Breast epithelium (tissue), 4 donors: ENCODE measurements at regions not wholly inside any gene's neighbourhood (a gene's known extent, or its start where the extent isn't known, plus 50 kb on each side); places are given as distances from the start of the nearest gene placed in this dataset.

ENCODE experiments used
- DNase-seq, 2 donors: peaks; one replicate each; pipeline ENCODE4 v3.0.0-alpha.2; 2019; ENCODE audit warnings: low spot score in 2 of 2
- H3K27ac ChIP-seq, 2 donors: fragments of 200-600 bp; sonication (generic) in 1 of 2; one replicate each; pipeline ENCODE4 v1.5.1; 2016 to 2019; ENCODE audit warnings: mild to moderate bottlenecking in 1 of 2
- H3K27me3 ChIP-seq, 2 donors: fragments of 200-600 bp; sonication (generic) in 1 of 2; one replicate each; pipeline versions ENCODE4 v1.5.1 to v1.6.0; 2017 to 2019; ENCODE audit warnings: control low read depth in 1 of 2, mild to moderate bottlenecking in 1 of 2
- H3K36me3 ChIP-seq: fragments of 200-600 bp; one replicate; pipeline ENCODE4 v1.5.1; 2019
- H3K4me1 ChIP-seq, 2 donors: fragments of 200-600 bp; sonication (generic); one replicate each; pipeline ENCODE4 v1.5.1; 2016 to 2019; ENCODE audit warnings: control low read depth in 1 of 2
- H3K4me3 ChIP-seq, 3 donors: fragments of 200-600 bp; sonication (generic); 1 replicate in 2 of 3; 2 replicates in 1 of 3; pipeline ENCODE4 v1.5.1; 2016 to 2019; ENCODE audit warnings: mild to moderate bottlenecking in 3 of 3, moderate library complexity in 2 of 3
- H3K9me3 ChIP-seq, 2 donors: fragments of 200-600 bp; sonication (generic) in 1 of 2; one replicate each; pipeline ENCODE4 v1.5.1; 2016 to 2019; ENCODE audit warnings: control low read depth in 1 of 2
- POLR2A ChIP-seq: fragments of 450-650 bp; IDR thresholded peaks from one replicate; pipeline ENCODE4 v1.6.1; 2016; ENCODE audit warnings: antibody characterized with exemption, mild to moderate bottlenecking, moderate library complexity
- POLR2AphosphoS5 ChIP-seq, 3 donors: sonication (generic); formaldehyde crosslinking; IDR thresholded peaks; one replicate each; pipeline ENCODE4 v1.6.1; 2017; ENCODE audit warnings: antibody characterized with exemption in 3 of 3
- intact Hi-C: fragments of 100-400 bp; cut with DNase I; formaldehyde crosslinking; loops from one replicate; pipeline ENCODE4 v1.15.1; 2023; ENCODE audit warnings: low total_unique reads
- TF ChIP-seq, protein P1 (sequence below), 3 donors: fragments of 450-650 bp; IDR thresholded peaks; one replicate each; pipeline ENCODE4 v1.5.1; 2016 to 2017; ENCODE audit warnings: antibody characterized with exemption in 3 of 3, mild to moderate bottlenecking in 3 of 3, moderate library complexity in 3 of 3

DNA sequence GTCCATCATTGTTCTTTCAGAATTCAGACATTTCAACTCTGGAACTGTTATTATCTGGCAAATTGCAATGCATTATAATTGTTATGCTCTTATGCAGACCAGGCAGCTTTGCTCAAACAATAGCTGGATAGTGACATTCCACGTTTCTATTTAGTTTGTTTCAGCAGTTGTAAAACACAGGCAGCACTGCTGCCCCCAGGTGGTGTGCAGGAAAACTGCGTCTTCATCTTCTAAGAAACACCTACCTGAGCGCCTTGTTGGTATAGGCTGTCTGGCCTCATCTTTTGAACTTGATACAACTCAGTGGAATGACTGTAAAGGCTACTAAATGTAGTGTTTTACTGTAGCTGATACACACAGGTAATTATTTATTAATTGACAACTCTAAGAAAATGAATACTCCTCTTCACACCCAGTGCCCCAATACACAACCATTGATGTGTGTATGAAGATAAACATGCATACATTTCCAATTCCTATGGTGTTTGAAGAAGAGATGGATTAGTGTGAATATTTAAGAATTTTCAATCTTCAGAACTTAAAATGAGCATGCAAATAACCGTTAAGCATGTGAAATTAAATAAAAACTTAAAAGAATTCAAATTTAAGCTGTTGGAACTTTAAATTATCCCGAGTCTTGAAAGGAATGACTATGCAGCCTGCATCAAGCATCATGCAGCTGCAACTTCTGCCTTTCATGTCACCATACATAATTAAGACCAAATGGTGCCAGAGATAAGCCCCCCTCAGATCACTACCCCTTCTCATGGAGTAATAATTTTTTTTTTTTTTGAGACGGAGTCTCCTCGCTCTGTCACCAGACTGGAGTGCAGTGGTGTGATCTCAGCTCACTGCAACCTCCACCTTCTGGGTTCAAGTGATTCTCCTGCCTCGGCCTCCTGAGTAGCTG lies 85.6 kb downstream of the CD8B2 start:
- intact Hi-C loops: no loop called here
- no peak overlapping the region for H3K27ac ChIP-seq
- H3K27me3 ChIP-seq: no peaks in the 10 kb centered on the region
- H3K9me3 ChIP-seq: no peaks in the 10 kb centered on the region
- no peaks in the 10 kb centered on the region for H3K36me3 ChIP-seq
- H3K4me1 ChIP-seq: peaks cover 0 to 5% of the 10 kb centered on the region in 2 donors
- no peak overlapping the region for H3K4me3 ChIP-seq
- TF ChIP-seq, protein P1, sequence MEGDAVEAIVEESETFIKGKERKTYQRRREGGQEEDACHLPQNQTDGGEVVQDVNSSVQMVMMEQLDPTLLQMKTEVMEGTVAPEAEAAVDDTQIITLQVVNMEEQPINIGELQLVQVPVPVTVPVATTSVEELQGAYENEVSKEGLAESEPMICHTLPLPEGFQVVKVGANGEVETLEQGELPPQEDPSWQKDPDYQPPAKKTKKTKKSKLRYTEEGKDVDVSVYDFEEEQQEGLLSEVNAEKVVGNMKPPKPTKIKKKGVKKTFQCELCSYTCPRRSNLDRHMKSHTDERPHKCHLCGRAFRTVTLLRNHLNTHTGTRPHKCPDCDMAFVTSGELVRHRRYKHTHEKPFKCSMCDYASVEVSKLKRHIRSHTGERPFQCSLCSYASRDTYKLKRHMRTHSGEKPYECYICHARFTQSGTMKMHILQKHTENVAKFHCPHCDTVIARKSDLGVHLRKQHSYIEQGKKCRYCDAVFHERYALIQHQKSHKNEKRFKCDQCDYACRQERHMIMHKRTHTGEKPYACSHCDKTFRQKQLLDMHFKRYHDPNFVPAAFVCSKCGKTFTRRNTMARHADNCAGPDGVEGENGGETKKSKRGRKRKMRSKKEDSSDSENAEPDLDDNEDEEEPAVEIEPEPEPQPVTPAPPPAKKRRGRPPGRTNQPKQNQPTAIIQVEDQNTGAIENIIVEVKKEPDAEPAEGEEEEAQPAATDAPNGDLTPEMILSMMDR (IDR thresholded peaks at IDR 0.05): no peak
- TF ChIP-seq POLR2AphosphoS5 (IDR thresholded peaks at IDR 0.05) (no peak), POLR2A (no peak)
- DNase-seq: no peak

DNA sequence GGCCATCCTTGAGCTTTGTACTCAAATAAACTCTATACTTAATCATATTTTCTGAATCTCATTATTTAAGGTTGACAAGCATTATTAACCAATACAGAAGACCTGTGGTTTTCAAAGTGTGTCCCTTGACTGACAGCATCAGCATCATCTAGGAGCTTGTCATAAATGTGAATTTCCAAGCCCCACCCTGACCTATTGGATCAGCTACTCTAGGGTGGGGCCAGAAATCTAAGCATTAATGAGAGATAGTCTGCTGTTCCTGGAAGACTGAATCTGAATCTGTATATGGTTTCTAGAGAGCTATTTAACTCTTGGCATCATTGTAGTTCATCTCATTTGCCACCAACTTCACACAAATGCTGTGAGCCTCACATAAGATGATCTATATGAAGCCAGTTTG lies 86.6 kb downstream of the CD8B2 start:
- no peak overlapping the region for H3K27ac ChIP-seq
- no peak for DNase-seq
- H3K4me3 ChIP-seq: no peak overlapping the region
- intact Hi-C loops: no loop called here
- H3K9me3 ChIP-seq: no peaks in the 10 kb centered on the region
- no peaks in the 10 kb centered on the region for H3K36me3 ChIP-seq
- peaks cover 0 to 5% of the 10 kb centered on the region in 2 donors for H3K4me1 ChIP-seq
- TF ChIP-seq POLR2A: no peak
- H3K27me3 ChIP-seq: no peaks in the 10 kb centered on the region

DNA sequence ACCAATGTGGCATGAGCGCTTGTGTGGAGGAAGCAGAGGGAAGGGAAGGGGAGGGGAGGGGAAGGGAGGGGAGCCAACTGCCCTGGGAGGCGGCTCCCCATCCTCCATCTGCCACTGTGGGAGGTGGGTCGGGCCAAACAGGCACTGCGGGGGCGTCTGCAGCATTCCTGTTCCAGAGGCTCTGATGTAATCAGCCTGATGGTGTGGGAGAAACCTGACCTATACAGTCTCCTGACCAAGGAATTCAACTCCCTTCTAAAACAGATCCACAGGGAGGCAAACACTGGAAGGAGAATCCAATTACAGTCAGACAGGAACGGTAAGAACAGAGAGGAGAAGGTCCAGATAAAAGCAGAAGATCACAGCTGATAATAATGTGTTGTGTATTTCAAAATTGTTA lies 88.8 kb downstream of the CD8B2 start:
- intact Hi-C loops: no loop called here
- TF ChIP-seq, protein P1 (IDR thresholded peaks at IDR 0.05): no peak
- Histone ChIP-seq H3K9me3 (no peaks in the 10 kb centered on the region), H3K27me3 (no peaks in the 10 kb centered on the region), H3K4me3 (no peak overlapping the region), H3K36me3 (no peaks in the 10 kb centered on the region), H3K27ac (peak overlapping the region in 1 of 2 donors; percentile 20), H3K4me1 (peaks cover 0 to 5% of the 10 kb centered on the region in 2 donors)
- DNase-seq: peak in 1 of 2 donors; percentile 45

DNA sequence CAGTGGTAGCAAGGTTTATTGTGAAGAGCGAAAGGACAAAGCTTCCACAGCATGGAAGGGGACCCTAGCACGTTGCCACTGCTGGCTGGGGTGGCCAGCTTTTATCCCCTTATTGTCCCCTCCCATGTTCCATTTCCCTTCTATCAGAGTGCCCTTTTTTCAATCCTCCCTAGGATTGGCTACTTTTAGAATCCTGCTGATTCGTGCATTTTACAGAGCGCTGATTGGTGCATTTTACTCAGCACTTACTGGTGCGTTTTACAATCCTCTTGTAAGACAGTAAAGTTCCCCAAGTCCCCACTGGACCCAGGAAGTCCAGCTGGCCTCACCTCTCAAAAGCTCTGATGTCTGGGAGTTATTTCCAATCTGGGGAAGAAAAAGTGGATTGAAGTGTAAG lies 90.1 kb downstream of the CD8B2 start:
- no peak overlapping the region for H3K27ac ChIP-seq
- intact Hi-C loops: no loop called here
- H3K4me3 ChIP-seq: no peak overlapping the region
- TF ChIP-seq POLR2A: no peak
- no peak for TF ChIP-seq POLR2AphosphoS5 (IDR thresholded peaks at IDR 0.05)
- peaks cover 0 to 5% of the 10 kb centered on the region in 2 donors for H3K4me1 ChIP-seq
- no peaks in the 10 kb centered on the region for H3K9me3 ChIP-seq
- DNase-seq: no peak
- no peaks in the 10 kb centered on the region for H3K36me3 ChIP-seq
- no peaks in the 10 kb centered on the region for H3K27me3 ChIP-seq

DNA sequence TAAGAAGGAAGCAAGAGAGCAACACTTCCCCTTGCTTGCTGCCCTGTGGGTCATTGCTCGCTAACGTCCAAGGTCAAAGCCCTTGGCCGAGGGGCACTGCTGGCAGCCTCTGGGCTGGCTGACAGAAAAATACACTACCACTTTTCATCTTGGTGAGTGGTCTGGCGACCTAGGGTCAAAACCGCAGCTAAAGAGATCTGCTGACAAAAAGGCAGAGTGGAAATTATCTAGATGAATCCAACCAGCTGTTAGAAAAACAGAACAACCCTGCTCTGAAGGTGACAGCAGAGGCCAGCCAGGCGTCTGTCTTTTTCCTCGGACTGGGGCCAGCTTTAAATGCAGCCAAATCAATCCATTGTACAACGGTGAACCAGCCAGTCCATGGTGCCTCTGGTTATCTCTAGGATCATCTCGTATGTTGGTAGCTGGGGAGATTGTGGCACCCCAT lies 92.6 kb downstream of the CD8B2 start:
- Histone ChIP-seq H3K4me3 (no peak overlapping the region), H3K4me1 (peaks cover 0 to 5% of the 10 kb centered on the region in 2 donors), H3K9me3 (no peaks in the 10 kb centered on the region), H3K36me3 (no peaks in the 10 kb centered on the region), H3K27ac (no peak overlapping the region), H3K27me3 (peaks cover 0 to 13% of the 10 kb centered on the region in 2 donors)
- TF ChIP-seq POLR2AphosphoS5 (IDR thresholded peaks at IDR 0.05): no peak
- no peak for TF ChIP-seq POLR2A
- TF ChIP-seq, protein P1 (IDR thresholded peaks at IDR 0.05): no peak
- no peak for DNase-seq
- intact Hi-C loops: no loop called here

DNA sequence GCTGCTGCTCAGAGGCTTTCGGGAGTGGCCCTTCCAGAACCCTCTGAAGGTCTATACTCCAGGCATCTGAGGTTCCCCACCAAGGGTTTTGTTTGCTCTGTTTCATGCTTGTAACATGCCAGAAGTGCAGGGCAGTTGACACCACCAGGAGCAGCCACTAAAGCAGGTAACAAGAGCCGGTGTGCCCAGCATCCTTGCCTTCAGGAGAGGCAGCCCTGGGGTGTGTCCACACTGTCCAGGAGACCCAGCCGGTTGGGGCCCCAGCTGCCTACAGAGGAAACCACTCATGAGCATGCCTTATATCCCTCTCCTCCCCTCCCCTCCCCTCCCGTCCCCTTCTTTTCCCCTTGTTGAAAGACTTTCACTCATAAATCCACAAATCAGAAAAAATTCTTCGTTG lies 93.1 kb downstream of the CD8B2 start:
- no peaks in the 10 kb centered on the region for H3K36me3 ChIP-seq
- H3K4me1 ChIP-seq: peaks cover 0 to 5% of the 10 kb centered on the region in 2 donors
- intact Hi-C loops: no loop called here
- TF ChIP-seq POLR2A (no peak), POLR2AphosphoS5 (IDR thresholded peaks at IDR 0.05) (no peak)
- TF ChIP-seq, protein P1 (IDR thresholded peaks at IDR 0.05): no peak
- no peaks in the 10 kb centered on the region for H3K9me3 ChIP-seq
- no peak overlapping the region for H3K27ac ChIP-seq
- no peak for DNase-seq
- no peak overlapping the region for H3K4me3 ChIP-seq
- peaks cover 0 to 15% of the 10 kb centered on the region in 2 donors for H3K27me3 ChIP-seq
